ENCODE measurements at regions not wholly inside any gene's neighbourhood (a gene's known extent, or its start where the extent isn't known, plus 50 kb on each side); places are given as distances from the start of the nearest gene placed in this dataset.

DNA sequence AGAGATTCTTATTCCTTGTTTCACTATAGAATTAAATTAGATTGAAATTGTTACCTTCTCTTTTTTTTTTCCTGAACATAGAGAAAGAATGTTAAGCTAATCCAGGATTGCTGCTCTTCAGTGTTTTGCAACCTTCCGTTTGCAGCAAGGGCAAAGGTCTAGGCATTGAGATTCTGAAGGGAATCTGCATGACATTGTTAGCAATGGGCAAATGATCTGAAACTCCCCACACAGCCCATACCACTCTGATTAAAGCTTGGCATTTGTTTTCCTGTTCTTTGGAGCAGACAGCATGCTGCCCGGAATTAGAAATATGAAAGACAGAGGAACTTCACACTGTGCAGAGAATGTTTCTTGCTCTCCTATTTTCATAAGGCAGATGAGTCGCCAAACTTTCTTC, 551.8 kb downstream of the SOCS6 start:
- Histone ChIP-seq H3K4me3 (ENCODE audit: low read depth in 1 of 2, low read length in 2 of 2) (no peak overlapping the region), H3K36me3 (ENCODE audit: insufficient read depth, low read length) (no peaks in the 10 kb centered on the region), H3K4me1 (ENCODE audit: insufficient read depth, low read length) (no peaks in the 10 kb centered on the region), H2AFZ (ENCODE audit: low read depth, low read length) (no peak overlapping the region), H3K9me3 (ENCODE audit: insufficient read depth, low read length, severe bottlenecking) (no peaks in the 10 kb centered on the region), H3K27me3 (ENCODE audit: insufficient read depth, low read length, poor library complexity) (no peaks in the 10 kb centered on the region), H4K20me1 (ENCODE audit: insufficient read depth, low read length) (no peaks in the 10 kb centered on the region), H3K27ac (ENCODE audit: low read length) (no peak overlapping the region), H3K79me2 (ENCODE audit: insufficient read depth, low read length) (no peaks in the 10 kb centered on the region), H3K4me2 (ENCODE audit: insufficient read depth, low read length) (no peak overlapping the region), H3K9ac (ENCODE audit: low read depth, low read length) (no peak overlapping the region)
- ATAC-seq (ENCODE audit: insufficient read depth, low read depth) (no peak), DNase-seq (no peak)
- TF ChIP-seq CTCF (IDR thresholded peaks at IDR 0.05; ENCODE audit: borderline replicate concordance, extremely low read depth, low read length, poor library complexity, severe bottlenecking) (no peak), EZH2 (IDR thresholded peaks at IDR 0.05; ENCODE audit: borderline replicate concordance, low read depth, low read length, severe bottlenecking) (no peak)

DNA sequence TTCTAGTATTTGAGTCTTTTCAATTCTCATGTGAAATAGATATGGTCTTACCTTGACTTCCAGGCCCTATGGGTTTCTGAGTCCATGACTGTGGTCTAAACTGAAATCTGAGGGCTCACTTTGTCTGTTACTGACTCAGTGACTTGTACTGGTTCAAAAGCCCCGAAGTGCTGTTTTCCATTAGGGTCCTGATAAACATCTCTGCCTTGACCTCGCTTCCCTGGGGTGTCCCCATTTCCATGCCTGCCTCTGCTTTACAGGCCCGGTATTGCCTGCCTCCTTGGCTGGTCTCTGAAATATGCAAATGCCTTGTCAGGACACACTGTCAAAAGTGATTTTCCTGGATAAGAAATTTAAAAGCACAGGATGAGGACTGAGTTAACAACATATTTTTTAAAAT, 538.8 kb downstream of the SOCS6 start:
- Histone ChIP-seq H3K9ac (ENCODE audit: low read depth, low read length) (no peak overlapping the region), H2AFZ (ENCODE audit: low read depth, low read length) (no peak overlapping the region)
- no peak for DNase-seq

DNA sequence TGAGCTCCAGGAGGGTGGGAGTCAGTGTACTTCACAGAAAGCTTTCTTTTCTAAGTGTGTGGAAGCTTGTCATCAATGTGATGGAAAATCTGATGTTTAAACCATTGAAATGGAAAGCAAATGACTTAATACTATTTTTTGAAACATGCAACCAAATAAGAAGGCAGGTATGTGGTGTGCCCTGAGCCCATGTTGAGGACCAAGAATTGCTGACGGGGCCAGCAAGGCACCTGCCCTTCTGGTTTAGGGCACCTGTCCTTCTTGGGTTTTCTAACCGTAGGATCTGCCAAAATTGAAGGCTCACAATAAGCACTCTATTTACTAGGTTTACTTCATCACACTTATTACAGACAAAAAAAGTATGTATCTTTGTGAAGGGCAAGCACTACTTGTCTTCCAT, 537.7 kb downstream of the SOCS6 start:
- H3K27me3 ChIP-seq (ENCODE audit: insufficient read depth, low read length, poor library complexity): no peaks in the 10 kb centered on the region
- H3K4me2 ChIP-seq (ENCODE audit: insufficient read depth, low read length): no peak overlapping the region
- no peak overlapping the region for H3K9ac ChIP-seq (ENCODE audit: low read depth, low read length)
- H4K20me1 ChIP-seq (ENCODE audit: insufficient read depth, low read length): no peaks in the 10 kb centered on the region
- no peak overlapping the region for H2AFZ ChIP-seq (ENCODE audit: low read depth, low read length)
- ATAC-seq (ENCODE audit: insufficient read depth, low read depth): no peak
- no peaks in the 10 kb centered on the region for H3K36me3 ChIP-seq (ENCODE audit: insufficient read depth, low read length)
- H3K79me2 ChIP-seq (ENCODE audit: insufficient read depth, low read length): no peaks in the 10 kb centered on the region
- no peak overlapping the region for H3K4me3 ChIP-seq (ENCODE audit: low read depth in 1 of 2, low read length in 2 of 2)
- H3K4me1 ChIP-seq (ENCODE audit: insufficient read depth, low read length): no peaks in the 10 kb centered on the region
- H3K27ac ChIP-seq (ENCODE audit: low read length): no peak overlapping the region
- DNase-seq: no peak
- TF ChIP-seq EZH2 (IDR thresholded peaks at IDR 0.05; ENCODE audit: borderline replicate concordance, low read depth, low read length, severe bottlenecking) (no peak), CTCF (IDR thresholded peaks at IDR 0.05; ENCODE audit: borderline replicate concordance, extremely low read depth, low read length, poor library complexity, severe bottlenecking) (no peak)
- H3K9me3 ChIP-seq (ENCODE audit: insufficient read depth, low read length, severe bottlenecking): no peaks in the 10 kb centered on the region

More for the DNA sequence above, 538.8 kb downstream of the SOCS6 start:
- Histone ChIP-seq H3K4me3 (ENCODE audit: low read depth in 1 of 2, low read length in 2 of 2) (no peak overlapping the region), H4K20me1 (ENCODE audit: insufficient read depth, low read length) (no peaks in the 10 kb centered on the region), H3K79me2 (ENCODE audit: insufficient read depth, low read length) (no peaks in the 10 kb centered on the region), H3K4me2 (ENCODE audit: insufficient read depth, low read length) (no peak overlapping the region), H3K27ac (ENCODE audit: low read length) (no peak overlapping the region), H3K27me3 (ENCODE audit: insufficient read depth, low read length, poor library complexity) (no peaks in the 10 kb centered on the region), H3K36me3 (ENCODE audit: insufficient read depth, low read length) (no peaks in the 10 kb centered on the region), H3K9me3 (ENCODE audit: insufficient read depth, low read length, severe bottlenecking) (no peaks in the 10 kb centered on the region), H3K4me1 (ENCODE audit: insufficient read depth, low read length) (no peaks in the 10 kb centered on the region)
- no peak for ATAC-seq (ENCODE audit: insufficient read depth, low read depth)
- TF ChIP-seq EZH2 (IDR thresholded peaks at IDR 0.05; ENCODE audit: borderline replicate concordance, low read depth, low read length, severe bottlenecking) (no peak), CTCF (IDR thresholded peaks at IDR 0.05; ENCODE audit: borderline replicate concordance, extremely low read depth, low read length, poor library complexity, severe bottlenecking) (no peak)

DNA sequence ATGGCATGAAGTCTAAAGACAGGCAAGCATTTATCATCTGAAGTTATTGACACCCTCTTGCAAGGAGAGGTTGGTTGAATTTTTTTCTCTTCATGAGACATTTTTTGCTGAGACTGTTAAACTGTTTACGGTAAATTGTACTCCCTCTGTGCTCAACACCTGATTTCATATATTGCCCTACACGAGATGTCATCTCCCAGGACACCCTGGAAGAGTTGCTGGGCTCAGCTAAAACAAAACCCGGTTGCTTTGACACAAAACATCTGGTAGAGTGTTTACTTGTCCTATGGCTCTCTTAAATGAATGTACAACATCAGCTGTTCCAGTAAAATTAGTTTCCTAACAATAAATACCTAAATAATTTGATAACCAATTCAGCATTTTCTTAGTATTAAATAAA, 533.8 kb downstream of the SOCS6 start:
- no peak overlapping the region for H3K9ac ChIP-seq (ENCODE audit: low read depth, low read length)
- H3K27me3 ChIP-seq (ENCODE audit: insufficient read depth, low read length, poor library complexity): no peaks in the 10 kb centered on the region
- no peaks in the 10 kb centered on the region for H3K36me3 ChIP-seq (ENCODE audit: insufficient read depth, low read length)
- H3K4me3 ChIP-seq (ENCODE audit: low read depth in 1 of 2, low read length in 2 of 2): no peak overlapping the region
- no peaks in the 10 kb centered on the region for H4K20me1 ChIP-seq (ENCODE audit: insufficient read depth, low read length)
- no peak for DNase-seq
- TF ChIP-seq EZH2 (IDR thresholded peaks at IDR 0.05; ENCODE audit: borderline replicate concordance, low read depth, low read length, severe bottlenecking): no peak
- no peak for TF ChIP-seq CTCF (IDR thresholded peaks at IDR 0.05; ENCODE audit: borderline replicate concordance, extremely low read depth, low read length, poor library complexity, severe bottlenecking)
- ATAC-seq (ENCODE audit: insufficient read depth, low read depth): no peak
- H3K27ac ChIP-seq (ENCODE audit: low read length): no peak overlapping the region
- no peaks in the 10 kb centered on the region for H3K9me3 ChIP-seq (ENCODE audit: insufficient read depth, low read length, severe bottlenecking)
- no peak overlapping the region for H2AFZ ChIP-seq (ENCODE audit: low read depth, low read length)
- H3K4me2 ChIP-seq (ENCODE audit: insufficient read depth, low read length): no peak overlapping the region
- no peaks in the 10 kb centered on the region for H3K79me2 ChIP-seq (ENCODE audit: insufficient read depth, low read length)
- H3K4me1 ChIP-seq (ENCODE audit: insufficient read depth, low read length): no peaks in the 10 kb centered on the region
